Stomach (tissue), 4 donors: ENCODE measurements at regions not wholly inside any gene's neighbourhood (a gene's known extent, or its start where the extent isn't known, plus 50 kb on each side); places are given as distances from the start of the nearest gene placed in this dataset.

Source experiments
- CTCF ChIP-seq, 7 experiments: fragments of 450-650 bp in 4 of 7; fragments of 200-600 bp in 3 of 7; sonication (generic) in 3 of 7; IDR thresholded peaks; one replicate each; pipeline ENCODE4 v1.5.1; 2016 to 2019; ENCODE audit warnings: antibody characterized with exemption in 7 of 7, control low read depth in 2 of 7, mild to moderate bottlenecking in 1 of 7
- EP300 ChIP-seq: sonication (generic); formaldehyde crosslinking; IDR thresholded peaks from one replicate; pipeline ENCODE4 v1.6.1; 2017; ENCODE audit warnings: antibody characterized with exemption
- POLR2A ChIP-seq, 4 donors: fragments of 450-650 bp; IDR thresholded peaks; one replicate each; pipeline ENCODE4 v1.6.1; 2016; ENCODE audit warnings: antibody characterized with exemption in 4 of 4, control low read depth in 2 of 4, mild to moderate bottlenecking in 1 of 4, moderate library complexity in 1 of 4

DNA sequence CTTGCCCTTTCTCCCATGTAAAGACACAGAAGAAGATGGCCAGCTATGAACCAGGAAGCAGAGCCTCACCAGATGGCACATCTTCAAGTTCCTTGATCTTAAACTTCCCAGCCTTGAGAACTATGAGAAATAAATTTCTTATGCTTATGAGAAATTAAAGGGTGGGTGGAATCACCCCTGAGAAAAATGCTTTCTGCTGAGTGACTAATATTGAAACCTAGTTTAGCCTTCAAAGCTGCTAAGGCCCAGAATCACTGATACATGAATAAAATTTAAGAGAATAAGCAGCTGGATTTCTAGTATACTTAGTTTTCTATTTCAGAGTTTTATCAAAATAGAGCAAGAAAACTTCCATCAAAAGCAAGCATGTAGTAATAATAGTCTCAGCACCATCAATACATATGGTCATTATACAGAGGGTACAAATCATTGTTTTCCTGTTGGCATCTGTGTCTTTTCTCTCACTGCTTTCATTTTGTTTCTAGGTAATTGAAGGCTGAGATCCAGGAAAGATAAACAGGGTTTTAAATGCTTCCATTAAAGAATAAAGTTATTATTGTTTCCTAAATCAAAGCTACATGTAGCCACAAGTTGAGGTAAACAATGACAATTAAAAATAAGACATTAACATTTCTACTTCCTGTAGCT is 53.3 kb upstream of the COL5A2 start:
- TF ChIP-seq EP300, result no peak
- no peak for TF ChIP-seq CTCF (IDR thresholded peaks at IDR 0.05)
- TF ChIP-seq POLR2A (IDR thresholded peaks at IDR 0.05), result no peak
